ENCODE measurements at regions not wholly inside any gene's neighbourhood (a gene's known extent, or its start where the extent isn't known, plus 50 kb on each side); places are given as distances from the start of the nearest gene placed in this dataset.

DNA sequence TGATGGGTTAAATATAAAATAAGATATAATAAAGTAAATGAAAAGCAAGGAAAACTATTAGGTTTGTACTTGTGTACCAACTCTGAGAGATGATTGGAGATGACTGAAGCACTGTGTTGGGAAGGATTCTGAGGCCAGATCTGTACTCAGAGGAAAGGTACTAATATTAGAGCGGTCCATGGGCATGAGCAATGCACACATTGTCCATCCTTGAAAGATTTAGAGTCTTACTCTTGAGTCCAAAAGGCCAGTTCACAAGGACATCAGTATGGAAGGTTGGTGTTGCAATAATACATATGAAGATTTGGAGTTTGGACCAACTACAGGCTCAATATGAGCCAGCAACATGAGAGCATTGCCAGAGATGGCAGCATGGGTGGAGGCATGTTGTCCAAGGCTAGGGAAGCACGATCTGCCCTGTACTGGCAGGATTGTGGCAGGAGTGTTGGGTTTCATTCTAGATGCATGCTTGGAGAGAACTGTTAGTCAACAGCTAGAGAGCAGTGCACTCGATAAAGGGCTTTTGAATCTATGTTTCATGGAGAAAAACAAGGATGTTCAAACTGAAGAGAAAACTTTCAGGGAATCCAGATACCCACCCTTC, 84.4 kb downstream of the TMEM215 start:
- H3K36me3 ChIP-seq (ENCODE audit: control insufficient read depth, insufficient read depth, low read length) = no peaks in the 10 kb centered on the region
- H3K4me3 ChIP-seq (replicated peaks; ENCODE audit: low read depth, low read length) = no peak overlapping the region
- no peaks in the 10 kb centered on the region; the same call in 1 of the 2 replicates for H3K27me3 ChIP-seq (replicated peaks; ENCODE audit: control insufficient read depth, insufficient read depth, low read length)
- TF ChIP-seq, protein P1, sequence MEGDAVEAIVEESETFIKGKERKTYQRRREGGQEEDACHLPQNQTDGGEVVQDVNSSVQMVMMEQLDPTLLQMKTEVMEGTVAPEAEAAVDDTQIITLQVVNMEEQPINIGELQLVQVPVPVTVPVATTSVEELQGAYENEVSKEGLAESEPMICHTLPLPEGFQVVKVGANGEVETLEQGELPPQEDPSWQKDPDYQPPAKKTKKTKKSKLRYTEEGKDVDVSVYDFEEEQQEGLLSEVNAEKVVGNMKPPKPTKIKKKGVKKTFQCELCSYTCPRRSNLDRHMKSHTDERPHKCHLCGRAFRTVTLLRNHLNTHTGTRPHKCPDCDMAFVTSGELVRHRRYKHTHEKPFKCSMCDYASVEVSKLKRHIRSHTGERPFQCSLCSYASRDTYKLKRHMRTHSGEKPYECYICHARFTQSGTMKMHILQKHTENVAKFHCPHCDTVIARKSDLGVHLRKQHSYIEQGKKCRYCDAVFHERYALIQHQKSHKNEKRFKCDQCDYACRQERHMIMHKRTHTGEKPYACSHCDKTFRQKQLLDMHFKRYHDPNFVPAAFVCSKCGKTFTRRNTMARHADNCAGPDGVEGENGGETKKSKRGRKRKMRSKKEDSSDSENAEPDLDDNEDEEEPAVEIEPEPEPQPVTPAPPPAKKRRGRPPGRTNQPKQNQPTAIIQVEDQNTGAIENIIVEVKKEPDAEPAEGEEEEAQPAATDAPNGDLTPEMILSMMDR (IDR thresholded peaks at IDR 0.05; ENCODE audit: insufficient read depth, low read length, poor library complexity, severe bottlenecking) = no peak
- DNase-seq (ENCODE audit: extremely low read depth, insufficient read length) = no peak

DNA sequence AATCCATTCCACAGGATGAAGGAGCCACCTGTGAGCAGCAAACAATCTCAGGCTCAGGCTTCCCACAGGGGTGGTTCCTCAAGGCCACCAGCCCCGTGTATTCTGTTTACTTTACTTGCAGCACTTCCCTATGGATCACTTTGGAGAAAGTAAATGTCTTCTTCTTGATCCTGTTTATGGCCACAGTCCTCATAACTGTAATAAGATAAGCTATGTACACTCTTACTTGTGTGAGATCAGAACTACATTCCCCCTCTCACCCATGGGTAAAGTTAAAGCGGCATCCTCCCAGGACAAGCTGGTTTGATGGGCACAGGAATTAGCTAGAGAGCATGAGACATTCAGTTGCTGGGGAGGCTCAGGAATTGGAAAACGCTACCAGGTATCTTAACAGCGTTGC, 86.1 kb downstream of the TMEM215 start:
- H3K36me3 ChIP-seq (ENCODE audit: control insufficient read depth, insufficient read depth, low read length) = no peaks in the 10 kb centered on the region
- no peaks in the 10 kb centered on the region for H3K27me3 ChIP-seq (replicated peaks; ENCODE audit: control insufficient read depth, insufficient read depth, low read length)
- TF ChIP-seq, protein P1 (IDR thresholded peaks at IDR 0.05; ENCODE audit: insufficient read depth, low read length, poor library complexity, severe bottlenecking) = no peak
- no peak for DNase-seq (ENCODE audit: extremely low read depth, insufficient read length)
- no peak overlapping the region for H3K4me3 ChIP-seq (replicated peaks; ENCODE audit: low read depth, low read length)

DNA sequence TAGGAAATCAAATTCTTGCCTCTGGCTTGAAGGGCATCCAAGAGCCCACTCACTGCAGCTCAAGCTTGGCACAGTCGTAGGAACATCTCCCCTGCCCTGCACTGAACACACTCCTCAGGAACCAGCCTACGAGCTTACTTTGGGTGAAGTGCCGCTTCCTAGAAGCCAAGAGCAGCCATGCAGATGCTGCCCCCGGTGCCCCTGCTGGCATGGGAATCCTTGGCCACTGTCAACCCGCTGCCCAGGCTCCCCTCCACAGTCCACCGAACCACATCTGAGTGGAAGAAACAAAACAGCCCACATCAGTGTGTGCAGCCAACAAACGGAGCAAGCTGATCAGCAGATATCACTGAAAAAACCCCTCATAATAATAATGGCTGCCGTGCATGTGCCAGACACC, 89.8 kb downstream of the TMEM215 start:
- H3K36me3 ChIP-seq (ENCODE audit: control insufficient read depth, insufficient read depth, low read length) = no peaks in the 10 kb centered on the region
- TF ChIP-seq, protein P1 (IDR thresholded peaks at IDR 0.05; ENCODE audit: insufficient read depth, low read length, poor library complexity, severe bottlenecking) = no peak
- H3K4me3 ChIP-seq (replicated peaks; ENCODE audit: low read depth, low read length) = no peak overlapping the region
- no peaks in the 10 kb centered on the region for H3K27me3 ChIP-seq (replicated peaks; ENCODE audit: control insufficient read depth, insufficient read depth, low read length)
- no peak for DNase-seq (ENCODE audit: extremely low read depth, insufficient read length)

DNA sequence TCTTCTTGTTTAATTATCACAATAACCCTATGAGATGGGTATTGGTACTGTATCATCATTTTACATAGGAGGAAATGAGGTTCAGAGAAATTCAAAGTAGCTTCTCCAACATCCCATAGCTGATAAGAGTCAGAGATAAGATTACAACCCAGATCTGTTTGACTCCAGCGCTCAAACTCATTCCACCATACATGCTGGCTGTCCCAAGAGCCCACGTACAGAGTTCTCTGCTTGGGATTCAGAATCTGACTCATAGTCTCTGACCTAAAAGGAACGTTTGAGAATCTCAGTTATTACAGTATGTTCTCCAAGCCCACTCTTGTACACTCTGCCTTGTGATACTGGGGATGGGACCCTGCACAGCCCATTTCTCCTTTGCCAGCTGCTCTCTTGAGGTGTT, 90.2 kb downstream of the TMEM215 start:
- TF ChIP-seq, protein P1 (IDR thresholded peaks at IDR 0.05; ENCODE audit: insufficient read depth, low read length, poor library complexity, severe bottlenecking) = no peak
- H3K27me3 ChIP-seq (replicated peaks; ENCODE audit: control insufficient read depth, insufficient read depth, low read length) = no peaks in the 10 kb centered on the region
- H3K36me3 ChIP-seq (ENCODE audit: control insufficient read depth, insufficient read depth, low read length) = no peaks in the 10 kb centered on the region
- no peak for DNase-seq (ENCODE audit: extremely low read depth, insufficient read length)
- H3K4me3 ChIP-seq (replicated peaks; ENCODE audit: low read depth, low read length) = no peak overlapping the region

DNA sequence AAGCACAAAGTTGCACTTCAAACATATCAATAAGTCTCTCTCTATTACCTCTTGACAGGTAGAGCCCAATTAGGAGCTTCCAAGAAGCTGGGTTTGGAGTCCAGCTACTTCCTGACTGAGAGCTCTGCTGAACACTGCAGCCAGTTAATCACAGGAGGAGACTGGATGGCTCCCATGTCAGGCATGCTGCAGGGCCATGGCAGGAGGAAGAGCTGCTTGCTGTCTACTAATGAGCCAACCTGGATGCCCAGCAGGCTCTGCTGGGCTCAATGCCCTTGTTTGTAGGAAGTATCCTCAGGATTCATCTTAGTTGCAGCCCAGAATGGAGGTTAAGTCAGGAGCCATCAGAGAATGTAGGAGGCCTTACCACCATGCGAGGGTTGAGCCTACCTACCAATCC, 91.9 kb downstream of the TMEM215 start:
- Histone ChIP-seq H3K4me3 (replicated peaks; ENCODE audit: low read depth, low read length) (no peak overlapping the region), H3K27me3 (replicated peaks; ENCODE audit: control insufficient read depth, insufficient read depth, low read length) (no peaks in the 10 kb centered on the region), H3K36me3 (ENCODE audit: control insufficient read depth, insufficient read depth, low read length) (no peaks in the 10 kb centered on the region)
- no peak for DNase-seq (ENCODE audit: extremely low read depth, insufficient read length)
- TF ChIP-seq, protein P1 (IDR thresholded peaks at IDR 0.05; ENCODE audit: insufficient read depth, low read length, poor library complexity, severe bottlenecking) = no peak

DNA sequence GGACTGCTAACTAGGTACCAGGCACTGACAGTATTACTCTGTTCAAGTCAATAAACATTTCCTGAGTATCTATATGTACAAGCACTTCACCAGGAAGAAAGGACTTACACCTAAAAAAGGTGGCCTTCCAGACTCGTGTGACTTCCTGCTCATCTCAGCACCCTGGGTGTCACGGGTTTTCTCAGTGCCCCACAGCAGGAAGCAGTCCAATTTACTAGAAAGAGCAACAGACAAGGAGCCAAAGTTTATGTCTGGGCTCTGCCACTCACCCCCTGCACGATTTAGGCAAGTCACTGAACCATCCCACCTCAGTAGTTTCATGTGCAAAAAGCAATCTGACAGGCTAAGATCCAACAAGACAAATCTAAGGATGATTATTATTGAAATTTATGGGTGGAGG, 92.4 kb downstream of the TMEM215 start:
- no peaks in the 10 kb centered on the region for H3K36me3 ChIP-seq (ENCODE audit: control insufficient read depth, insufficient read depth, low read length)
- H3K4me3 ChIP-seq (replicated peaks; ENCODE audit: low read depth, low read length) = no peak overlapping the region
- TF ChIP-seq, protein P1 (IDR thresholded peaks at IDR 0.05; ENCODE audit: insufficient read depth, low read length, poor library complexity, severe bottlenecking) = no peak
- H3K27me3 ChIP-seq (replicated peaks; ENCODE audit: control insufficient read depth, insufficient read depth, low read length) = no peaks in the 10 kb centered on the region
- DNase-seq (ENCODE audit: extremely low read depth, insufficient read length) = no peak
